SK-N-SH treated with all-trans-retinoic acid at 6 μM for 48 hours (cell line): ENCODE measurements at regions not wholly inside any gene's neighbourhood (a gene's known extent, or its start where the extent isn't known, plus 50 kb on each side); places are given as distances from the start of the nearest gene placed in this dataset.

Experiments used
- ARNTL ChIP-seq: fragments of 450-650 bp; formaldehyde crosslinking; IDR thresholded peaks from 2 replicates; pipeline ENCODE4 v1.5.0; 2020; ENCODE audit warnings: low read depth, mild to moderate bottlenecking, moderate library complexity, borderline replicate concordance
- BACH2 ChIP-seq: fragments of 250-450 bp; sonication (Bioruptor Pico); IDR thresholded peaks from 2 replicates; pipeline ENCODE4 v1.9.0; 2021; ENCODE audit warnings: mild to moderate bottlenecking, borderline replicate concordance
- CSDC2 ChIP-seq: fragments of 250-450 bp; sonication (Bioruptor Pico); IDR thresholded peaks from 2 replicates; pipeline ENCODE4 v1.5.0; 2020; ENCODE audit warnings: mild to moderate bottlenecking, moderate library complexity
- OSR1 ChIP-seq: fragments of 250-450 bp; sonication (Bioruptor Pico); IDR thresholded peaks from 2 replicates; pipeline ENCODE4 v1.8.0; 2022; ENCODE audit warnings: moderate library complexity, mild to moderate bottlenecking, inconsistent platforms
- PATZ1 ChIP-seq: fragments of 250-450 bp; sonication (Bioruptor Pico); IDR thresholded peaks from 2 replicates; pipeline ENCODE4 v1.8.0; 2020; ENCODE audit warnings: mild to moderate bottlenecking, moderate library complexity, borderline replicate concordance
- POU6F1 ChIP-seq: fragments of 250-450 bp; sonication (Bioruptor Pico); IDR thresholded peaks from 2 replicates; pipeline ENCODE4 v1.8.0; 2021; ENCODE audit warnings: low read depth, mild to moderate bottlenecking, moderate library complexity, borderline replicate concordance
- TOX ChIP-seq: fragments of 250-450 bp; sonication (Bioruptor Pico); IDR thresholded peaks from 2 replicates; pipeline ENCODE4 v1.8.0; 2021; ENCODE audit warnings: mild to moderate bottlenecking, moderate library complexity, borderline replicate concordance
- ZC3H10 ChIP-seq: fragments of 250-450 bp; sonication (Bioruptor Pico); IDR thresholded peaks from 2 replicates; pipeline ENCODE4 v1.5.1; 2021; ENCODE audit warnings: mild to moderate bottlenecking, moderate library complexity
- ZFP3 ChIP-seq: fragments of 250-450 bp; sonication (Bioruptor Pico); IDR thresholded peaks from 2 replicates; pipeline ENCODE4 v1.5.0; 2020; ENCODE audit warnings: mild to moderate bottlenecking, moderate library complexity
- ZNF565 ChIP-seq: fragments of 450-650 bp; formaldehyde crosslinking; conservative IDR thresholded peaks from 2 replicates; pipeline ENCODE4 v1.5.0; 2020; ENCODE audit warnings: low read depth, mild to moderate bottlenecking, moderate library complexity
- ZNF70 ChIP-seq: fragments of 450-650 bp; formaldehyde crosslinking; IDR thresholded peaks from 2 replicates; pipeline ENCODE4 v1.5.0; 2020; ENCODE audit warnings: mild to moderate bottlenecking, moderate library complexity
- ZNF8 ChIP-seq: fragments of 450-650 bp; formaldehyde crosslinking; IDR thresholded peaks from 2 replicates; pipeline ENCODE4 v1.5.0; 2020; ENCODE audit warnings: mild to moderate bottlenecking, moderate library complexity
- TF ChIP-seq, protein P1 (sequence below): fragments of 250-450 bp; sonication (Bioruptor Pico); IDR thresholded peaks from 2 replicates; pipeline ENCODE4 v1.5.1; 2021; ENCODE audit warnings: mild to moderate bottlenecking, moderate library complexity
- TF ChIP-seq, protein P2 (sequence below): fragments of 250-450 bp; sonication (Bioruptor Pico); IDR thresholded peaks from 2 replicates; pipeline ENCODE4 v1.5.1; 2020; ENCODE audit warnings: low read depth, mild to moderate bottlenecking, moderate library complexity

GRCh38 chr4:171719691-171720090, 93.5 kb upstream of the GALNTL6 start:
- TF ChIP-seq PATZ1 (CRISPR knock-in tag) (no peak), ZC3H10 (CRISPR knock-in tag) (no peak), ZFP3 (CRISPR knock-in tag) (no peak), ZNF8 (CRISPR knock-in tag) (no peak), POU6F1 (no peak), ZNF70 (CRISPR knock-in tag) (no peak), ARNTL (no peak), TOX (no peak), OSR1 (CRISPR knock-in tag) (no peak), CSDC2 (CRISPR knock-in tag) (no peak), ZNF565 (CRISPR knock-in tag) (no peak), BACH2 (CRISPR knock-in tag) (no peak)
- TF ChIP-seq, protein P1, sequence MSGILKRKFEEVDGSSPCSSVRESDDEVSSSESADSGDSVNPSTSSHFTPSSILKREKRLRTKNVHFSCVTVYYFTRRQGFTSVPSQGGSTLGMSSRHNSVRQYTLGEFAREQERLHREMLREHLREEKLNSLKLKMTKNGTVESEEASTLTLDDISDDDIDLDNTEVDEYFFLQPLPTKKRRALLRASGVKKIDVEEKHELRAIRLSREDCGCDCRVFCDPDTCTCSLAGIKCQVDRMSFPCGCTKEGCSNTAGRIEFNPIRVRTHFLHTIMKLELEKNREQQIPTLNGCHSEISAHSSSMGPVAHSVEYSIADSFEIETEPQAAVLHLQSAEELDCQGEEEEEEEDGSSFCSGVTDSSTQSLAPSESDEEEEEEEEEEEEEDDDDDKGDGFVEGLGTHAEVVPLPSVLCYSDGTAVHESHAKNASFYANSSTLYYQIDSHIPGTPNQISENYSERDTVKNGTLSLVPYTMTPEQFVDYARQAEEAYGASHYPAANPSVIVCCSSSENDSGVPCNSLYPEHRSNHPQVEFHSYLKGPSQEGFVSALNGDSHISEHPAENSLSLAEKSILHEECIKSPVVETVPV (CRISPR knock-in tag), result no peak
- TF ChIP-seq, protein P2, sequence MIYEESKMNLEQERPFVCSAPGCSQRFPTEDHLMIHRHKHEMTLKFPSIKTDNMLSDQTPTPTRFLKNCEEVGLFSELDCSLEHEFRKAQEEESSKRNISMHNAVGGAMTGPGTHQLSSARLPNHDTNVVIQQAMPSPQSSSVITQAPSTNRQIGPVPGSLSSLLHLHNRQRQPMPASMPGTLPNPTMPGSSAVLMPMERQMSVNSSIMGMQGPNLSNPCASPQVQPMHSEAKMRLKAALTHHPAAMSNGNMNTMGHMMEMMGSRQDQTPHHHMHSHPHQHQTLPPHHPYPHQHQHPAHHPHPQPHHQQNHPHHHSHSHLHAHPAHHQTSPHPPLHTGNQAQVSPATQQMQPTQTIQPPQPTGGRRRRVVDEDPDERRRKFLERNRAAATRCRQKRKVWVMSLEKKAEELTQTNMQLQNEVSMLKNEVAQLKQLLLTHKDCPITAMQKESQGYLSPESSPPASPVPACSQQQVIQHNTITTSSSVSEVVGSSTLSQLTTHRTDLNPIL (CRISPR knock-in tag), result no peak
